LNCaP clone FGC (cell line): ENCODE measurements at regions not wholly inside any gene's neighbourhood (a gene's known extent, or its start where the extent isn't known, plus 50 kb on each side); places are given as distances from the start of the nearest gene placed in this dataset.

Experiments
- DNase-seq: peaks from one replicate; pipeline ENCODE4 v3.0.0-alpha.2; 2011; ENCODE audit warnings: low read depth
- H3K4me3 ChIP-seq: 2 replicates; pipeline ENCODE4 v1.5.1; 2011; ENCODE audit warnings: mild to moderate bottlenecking, low read depth, low read length, control low read depth
- CTCF ChIP-seq: IDR thresholded peaks from 2 replicates; pipeline ENCODE4 v1.5.1; 2012; ENCODE audit warnings: mild to moderate bottlenecking; ENCODE audit not compliant: control insufficient read depth, insufficient read depth; ENCODE audit errors: extremely low read depth

DNA sequence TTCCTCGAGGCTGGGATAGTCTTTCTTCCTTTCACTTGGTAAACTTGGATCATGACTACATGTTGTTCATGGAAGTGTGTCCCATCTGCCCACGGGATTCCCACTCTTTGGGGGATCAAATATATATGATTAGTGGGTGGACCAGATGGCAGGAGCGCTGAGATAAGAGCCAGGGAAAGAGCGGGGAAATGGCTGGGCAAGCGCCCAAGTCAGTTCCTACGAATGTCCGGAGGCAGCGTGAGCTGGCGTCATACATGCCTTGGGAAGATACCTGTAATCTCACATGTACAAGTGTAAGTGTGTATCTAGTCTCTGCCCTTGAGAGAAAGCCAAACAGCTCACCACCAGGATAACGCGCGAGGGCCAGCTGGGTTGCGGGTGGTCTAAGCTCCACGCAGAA lies 62.3 kb downstream of the FZD10 start:
- DNase-seq: no peak
- TF ChIP-seq CTCF: no peak

DNA sequence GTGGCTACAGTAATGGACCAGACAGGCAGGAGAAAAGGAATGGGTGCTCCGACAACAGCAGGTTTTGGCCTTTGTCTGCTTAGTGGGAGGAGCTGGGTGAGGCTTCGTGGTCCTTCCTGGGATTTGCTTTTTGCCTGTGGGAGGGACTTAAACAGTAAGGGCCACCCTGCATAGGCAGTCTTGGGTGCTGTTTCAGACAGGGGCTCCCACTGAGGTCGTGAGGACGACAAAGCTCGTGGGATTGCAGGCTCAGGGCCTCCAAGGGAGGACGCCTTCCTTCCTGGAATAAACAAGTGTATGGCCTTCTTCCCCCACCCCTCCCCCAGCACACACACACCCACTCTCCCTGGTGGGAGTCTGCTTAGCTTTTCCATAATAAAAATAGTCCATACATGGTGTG lies 63.1 kb downstream of the FZD10 start:
- no peak for DNase-seq
- H3K4me3 ChIP-seq: no peak overlapping the region
- no peak for TF ChIP-seq CTCF

More for the DNA sequence above, 62.3 kb downstream of the FZD10 start:
- no peak overlapping the region for H3K4me3 ChIP-seq

GRCh38 chr12:130226126-130226525 lies 63.9 kb downstream of the FZD10 start:
- no peak for TF ChIP-seq CTCF
- H3K4me3 ChIP-seq: no peak overlapping the region
- DNase-seq: no peak

GRCh38 chr12:130226771-130227170 lies 64.5 kb downstream of the FZD10 start:
- DNase-seq: no peak
- no peak overlapping the region for H3K4me3 ChIP-seq
- no peak for TF ChIP-seq CTCF

DNA sequence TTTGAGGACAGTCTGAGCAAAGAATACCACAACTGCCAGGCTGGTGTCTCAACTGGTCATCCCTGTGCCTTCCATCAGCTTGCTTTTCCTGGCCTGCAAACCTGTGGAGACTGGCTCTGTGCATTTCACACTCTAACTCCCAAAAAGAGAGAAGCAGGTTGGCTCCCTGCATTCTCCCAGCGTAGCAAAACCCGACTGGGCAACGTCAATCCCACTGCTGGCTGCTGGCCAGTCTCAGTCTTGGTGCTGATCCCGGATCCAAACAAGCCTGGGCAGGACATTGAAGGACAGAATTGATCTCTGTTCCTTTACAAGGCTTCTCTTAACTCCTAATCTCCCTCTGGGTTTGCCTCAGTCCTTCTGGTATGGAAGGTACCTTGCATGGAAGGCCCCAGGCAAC lies 65.4 kb downstream of the FZD10 start:
- DNase-seq: no peak
- H3K4me3 ChIP-seq: no peak overlapping the region
- no peak for TF ChIP-seq CTCF

DNA sequence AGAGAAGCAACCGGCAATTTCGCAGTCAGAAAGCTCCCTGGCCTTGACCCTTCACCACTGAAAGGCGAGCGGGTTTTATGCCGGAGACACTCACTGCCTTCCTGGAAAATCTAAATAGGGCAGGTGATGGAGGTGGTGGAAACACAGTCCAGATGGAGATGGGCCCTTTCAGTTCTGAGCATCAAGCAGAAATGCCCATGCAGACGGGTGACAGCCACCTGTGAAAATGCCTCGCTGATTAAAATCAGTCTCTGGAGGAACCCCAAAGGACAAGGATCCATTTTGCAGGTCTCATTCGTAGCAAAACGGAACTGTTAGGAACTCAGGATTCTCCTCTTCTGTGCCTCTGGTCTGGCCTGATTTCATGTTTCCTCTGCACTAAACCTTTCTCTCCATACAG lies 74.2 kb downstream of the FZD10 start:
- DNase-seq: no peak
- no peak for TF ChIP-seq CTCF
- no peak overlapping the region for H3K4me3 ChIP-seq

DNA sequence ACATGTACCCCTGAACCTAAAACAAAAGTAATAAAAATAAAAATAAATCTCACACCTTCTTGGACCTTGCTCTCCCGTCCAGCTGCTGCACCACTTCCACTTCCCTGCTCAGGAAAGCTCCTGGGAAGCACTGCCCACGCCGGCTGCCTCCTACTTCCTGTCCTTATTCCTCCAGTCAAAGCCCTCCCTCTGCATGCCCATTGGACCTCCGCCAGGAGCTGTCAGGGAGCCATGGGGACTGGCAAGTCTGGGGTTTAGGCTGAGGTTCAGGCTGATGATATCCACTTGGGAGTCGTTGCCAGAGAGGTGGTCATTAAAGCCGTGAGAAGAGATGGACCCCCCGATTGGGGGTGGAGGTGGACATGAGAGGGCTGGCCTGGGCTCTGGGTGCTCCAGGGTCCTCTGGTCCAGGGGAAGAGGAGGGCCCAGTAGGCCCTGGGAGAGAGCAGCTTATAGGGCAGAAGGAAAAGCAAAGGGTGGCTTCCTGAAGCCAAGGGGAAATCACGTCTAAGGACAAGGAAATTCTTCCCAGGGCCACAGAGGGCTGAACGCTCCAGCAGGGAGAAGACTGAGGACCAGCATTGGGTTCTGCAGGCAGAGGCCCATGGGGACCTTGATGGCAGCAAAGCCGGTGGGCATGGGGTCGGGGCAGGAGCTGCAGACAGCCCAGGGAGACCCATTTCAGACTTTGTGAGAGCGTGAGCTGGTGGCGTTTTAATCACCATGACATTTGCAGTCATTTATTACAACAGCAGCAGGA lies 78.7 kb downstream of the FZD10 start:
- no peak overlapping the region for H3K4me3 ChIP-seq
- no peak for TF ChIP-seq CTCF
- DNase-seq: no peak
